HG02970 (cell line): ENCODE measurements at regions not wholly inside any gene's neighbourhood (a gene's known extent, or its start where the extent isn't known, plus 50 kb on each side); places are given as distances from the start of the nearest gene placed in this dataset.

Experiments
- ATAC-seq: cut with Tn5 transposase; IDR thresholded peaks from one replicate; pipeline ENCODE4 v1.9.1; 2021; ENCODE audit warnings: mild to moderate bottlenecking, moderate library complexity, moderate number of reproducible peaks; ENCODE audit not compliant: unreplicated experiment, low FRiP score

GRCh38 chr3:24829629-24830229 is 335.1 kb upstream of the THRB start:
- ATAC-seq: no peak

GRCh38 chr3:24830230-24831152 is 335.8 kb upstream of the THRB start:
- no peak for ATAC-seq

GRCh38 chr3:24831221-24831620 is 336.6 kb upstream of the THRB start:
- ATAC-seq: no peak

- ATAC-seq: no peak
Observed at GRCh38 chr3:24832891-24833290, 338.2 kb upstream of the THRB start.

DNA sequence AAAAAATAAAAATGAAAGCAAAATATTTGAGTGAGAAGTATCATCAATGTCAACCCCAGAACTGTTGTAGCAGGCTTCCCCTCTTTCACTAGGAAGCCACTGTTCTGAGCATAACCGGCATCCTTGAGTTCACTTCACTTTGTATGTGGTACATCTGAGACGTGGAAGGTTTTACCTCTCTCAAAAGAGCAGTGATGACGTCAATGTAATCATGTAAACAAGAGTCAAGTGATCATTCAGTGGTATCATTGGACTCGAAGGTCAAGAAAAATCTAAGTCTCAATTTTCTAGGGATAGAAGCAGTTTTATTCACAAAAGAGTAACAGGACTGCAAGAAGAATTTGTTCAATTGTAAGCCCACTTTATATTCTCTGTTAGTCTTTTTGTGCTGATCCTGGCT is 339.8 kb upstream of the THRB start:
- ATAC-seq: no peak

GRCh38 chr3:24835510-24835909 is 340.9 kb upstream of the THRB start:
- no peak for ATAC-seq

DNA sequence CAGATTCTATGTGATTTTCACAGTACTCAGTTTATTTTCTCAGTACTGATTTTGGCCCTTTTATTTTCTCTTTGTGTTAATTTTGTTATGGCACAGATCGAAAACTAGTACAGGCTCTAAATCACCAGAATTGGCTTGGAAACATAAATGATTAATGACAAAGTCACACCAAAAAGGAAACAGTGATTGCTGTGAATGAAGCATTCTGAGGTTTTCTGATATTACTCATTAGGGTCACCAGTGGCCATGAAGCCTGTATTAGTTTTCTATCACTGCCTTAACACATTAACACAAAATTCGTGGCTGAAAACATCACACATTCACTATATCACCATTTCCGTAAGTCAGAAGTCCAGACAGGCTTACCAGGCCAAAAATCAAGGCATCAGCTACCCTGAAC is 343.0 kb upstream of the THRB start:
- no peak for ATAC-seq

DNA sequence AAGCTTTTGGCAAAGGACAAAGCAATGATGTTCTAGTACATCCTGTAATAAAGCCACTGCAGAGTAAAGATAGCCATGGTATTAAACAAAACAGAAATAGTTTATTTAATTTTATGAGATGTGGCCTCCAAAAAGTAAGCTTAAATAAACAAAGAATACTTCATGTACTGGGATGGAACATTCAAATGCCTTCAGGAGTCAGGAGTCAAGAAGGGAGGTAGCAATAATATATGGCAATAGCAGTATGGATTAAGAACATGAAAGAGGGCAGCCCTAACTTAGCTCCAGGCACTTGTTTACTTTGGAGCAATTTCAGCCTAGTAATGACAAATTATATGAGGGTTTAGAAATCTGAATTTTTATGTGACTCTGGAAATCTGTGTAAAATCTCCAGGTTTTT is 343.9 kb upstream of the THRB start:
- ATAC-seq: no peak

DNA sequence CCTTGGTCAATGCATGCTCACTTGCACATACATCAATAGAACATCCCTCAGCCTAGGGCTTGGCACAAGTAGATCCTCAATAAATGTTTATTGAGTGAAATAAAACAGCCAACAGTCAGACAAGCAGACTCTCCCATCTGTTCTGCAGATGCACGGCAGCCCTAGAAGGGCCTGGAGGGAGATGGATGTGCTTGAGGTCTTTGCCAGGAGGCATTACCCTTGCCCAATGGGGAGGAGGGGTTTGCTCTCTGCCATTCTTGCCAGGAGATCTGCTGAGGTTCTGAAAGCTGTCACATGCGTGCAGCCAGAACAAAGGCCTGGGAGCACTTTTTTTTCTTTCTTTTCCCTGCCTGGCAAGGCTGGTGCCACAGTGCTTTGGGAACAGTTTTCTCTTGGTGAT is 349.3 kb upstream of the THRB start:
- ATAC-seq: no peak

- ATAC-seq: no peak
Observed at GRCh38 chr3:24845524-24846155, 351.0 kb upstream of the THRB start.

GRCh38 chr3:24846286-24846860 is 351.7 kb upstream of the THRB start:
- no peak for ATAC-seq

DNA sequence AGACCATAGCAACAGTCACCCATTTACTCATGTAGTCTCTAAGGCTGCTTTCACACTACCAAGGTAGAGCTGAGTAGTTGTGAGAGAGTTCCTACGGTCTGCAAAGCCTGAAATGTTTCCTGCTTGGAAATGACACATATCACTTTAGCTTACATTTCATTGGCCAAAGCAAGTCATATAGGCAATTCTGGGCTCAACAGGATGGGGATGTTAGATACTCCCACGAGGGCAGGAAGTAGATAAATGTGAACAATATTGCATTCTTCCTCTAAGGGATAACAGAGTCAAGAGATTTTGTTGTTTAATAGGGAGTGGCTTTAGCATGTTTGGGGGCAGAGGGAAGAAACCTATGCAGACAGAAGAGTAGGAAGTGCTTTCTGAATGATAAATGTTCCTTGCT is 355.6 kb upstream of the THRB start:
- no peak for ATAC-seq

- no peak for ATAC-seq
Observed at GRCh38 chr3:24853685-24854490, 359.2 kb upstream of the THRB start.

- no peak for ATAC-seq
Observed at GRCh38 chr3:24854748-24855147, 360.1 kb upstream of the THRB start.

DNA sequence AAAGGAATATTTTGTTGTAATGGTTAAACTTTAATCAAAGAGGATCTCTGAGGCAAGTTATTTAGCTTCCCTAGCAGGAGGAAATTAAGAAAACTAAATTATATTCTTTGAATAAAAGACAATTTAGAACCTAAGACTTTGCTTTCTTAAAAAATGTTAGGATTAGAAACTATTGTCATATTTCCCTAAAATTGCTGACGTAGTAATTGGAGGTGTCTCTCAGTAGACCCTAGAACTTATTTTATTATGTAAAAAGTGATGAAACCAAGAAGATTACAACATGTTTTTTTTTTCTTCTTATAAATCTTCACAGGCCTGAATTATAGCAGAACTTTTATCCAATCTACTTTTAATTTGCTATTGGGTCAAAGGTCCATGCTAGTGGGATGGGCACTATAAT is 363.3 kb upstream of the THRB start:
- ATAC-seq: no peak

GRCh38 chr3:24863215-24863614 is 368.6 kb upstream of the THRB start:
- no peak for ATAC-seq

- no peak for ATAC-seq
Observed at GRCh38 chr3:24867783-24868182, 373.1 kb upstream of the THRB start.

DNA sequence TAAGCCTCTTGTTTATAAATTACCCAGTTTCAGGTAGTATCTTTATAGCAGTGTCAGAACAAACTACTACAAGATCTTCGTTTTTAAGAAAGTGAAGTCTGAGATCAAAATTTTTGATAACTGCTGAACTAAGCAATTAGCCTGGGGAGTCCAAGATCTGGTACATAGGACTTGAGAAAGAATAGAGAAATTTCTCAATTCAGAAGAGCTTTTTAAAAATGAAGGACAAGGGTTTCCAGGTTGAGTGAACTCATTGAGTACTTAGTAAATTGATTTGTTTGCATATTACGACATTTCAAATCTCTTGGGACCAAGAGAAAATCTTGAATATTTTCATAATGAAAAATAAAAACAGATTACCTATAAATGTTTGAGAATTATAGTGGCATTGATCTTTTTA is 386.6 kb upstream of the THRB start:
- no peak for ATAC-seq

DNA sequence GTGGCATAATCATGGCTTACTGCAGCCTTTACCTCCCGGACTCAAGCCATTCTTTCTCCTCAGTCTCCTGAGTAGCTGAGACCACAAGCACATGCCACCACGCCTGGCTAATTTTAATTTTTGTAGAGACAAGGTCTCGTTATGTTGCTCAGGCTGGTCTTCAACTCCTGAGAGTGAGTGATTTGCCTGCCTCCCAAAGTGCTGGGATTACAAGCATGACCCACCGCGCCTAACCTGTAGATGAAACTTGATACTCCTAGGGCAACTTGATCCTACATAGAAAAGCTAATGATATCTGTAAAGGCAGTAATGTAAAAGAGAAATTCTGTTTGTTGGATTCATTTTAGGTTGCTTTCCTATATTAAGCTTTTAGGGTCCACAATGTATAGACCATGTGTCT is 391.9 kb upstream of the THRB start:
- ATAC-seq: no peak

DNA sequence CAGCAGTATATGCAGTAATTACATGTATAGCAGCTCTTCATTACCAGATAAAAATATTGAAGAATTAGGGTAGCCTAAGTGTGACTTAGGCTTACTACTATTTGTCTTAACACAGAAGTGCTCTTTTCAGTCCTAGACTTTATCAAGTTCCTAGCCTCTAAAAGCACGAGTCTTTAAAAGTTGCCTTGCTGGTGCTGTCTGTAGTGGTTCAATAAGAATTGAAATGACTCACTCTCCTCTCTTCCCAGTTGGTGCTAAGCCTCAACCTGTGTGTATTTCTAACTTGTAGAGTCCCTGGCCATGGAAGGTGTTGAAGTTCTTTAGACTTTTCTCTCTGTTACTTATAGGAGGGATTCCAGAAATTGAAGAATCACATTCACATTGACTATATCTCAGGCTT is 395.4 kb upstream of the THRB start:
- no peak for ATAC-seq
